CD14-positive monocyte (primary cell): ENCODE measurements at regions not wholly inside any gene's neighbourhood (a gene's known extent, or its start where the extent isn't known, plus 50 kb on each side); places are given as distances from the start of the nearest gene placed in this dataset.

ENCODE experiments used
- DNase-seq, 3 donors: peaks; one replicate each; pipeline ENCODE4 v3.0.0-alpha.2; 2011 to 2022
- H2AFZ ChIP-seq: 2 replicates; pipeline ENCODE4 v1.6.0; 2012; ENCODE audit warnings: mild to moderate bottlenecking, low read depth, low read length, inconsistent platforms; ENCODE audit not compliant: insufficient read depth, poor library complexity, severe bottlenecking
- H3K27ac ChIP-seq, 2 donors: 1 replicate in 1 of 2; 2 replicates in 1 of 2; pipeline ENCODE4 v1.5.1; 2012 to 2013; ENCODE audit warnings: low read length in 2 of 2, control low read depth in 1 of 2, inconsistent platforms in 1 of 2, low read depth in 1 of 2, mild to moderate bottlenecking in 1 of 2
- H3K27me3 ChIP-seq, 2 donors: one replicate each; pipeline versions ENCODE4 v1.6.0 to v1.6.1; 2011 to 2013; ENCODE audit warnings: low read length in 2 of 2; ENCODE audit not compliant: control insufficient read depth in 2 of 2, insufficient read depth in 2 of 2
- H3K36me3 ChIP-seq, 2 donors: replicated peaks in 1 of 2; 1 replicate in 1 of 2; 2 replicates in 1 of 2; pipeline versions ENCODE4 v1.5.1 to v1.6.1; 2012 to 2013; ENCODE audit warnings: low read length in 2 of 2, control low read depth in 1 of 2, inconsistent platforms in 1 of 2, mild to moderate bottlenecking in 1 of 2; ENCODE audit not compliant: insufficient read depth in 2 of 2, control insufficient read depth in 1 of 2
- H3K4me1 ChIP-seq, 2 donors: 1 replicate in 1 of 2; 2 replicates in 1 of 2; pipeline versions ENCODE4 v1.5.1 to v1.6.1; 2012 to 2013; ENCODE audit warnings: low read length in 2 of 2, control low read depth in 1 of 2, inconsistent platforms in 1 of 2, mild to moderate bottlenecking in 1 of 2, moderate library complexity in 1 of 2; ENCODE audit not compliant: insufficient read depth in 2 of 2, control insufficient read depth in 1 of 2
- H3K4me2 ChIP-seq: replicated peaks from 2 replicates; pipeline ENCODE3; 2012; ENCODE audit warnings: low read length, moderate library complexity, mild to moderate bottlenecking; ENCODE audit not compliant: poor library complexity, severe bottlenecking; ENCODE audit errors: extremely low read depth
- H3K4me3 ChIP-seq, 3 experiments: fragments of 200-600 bp in 1 of 3; sonication (generic) in 1 of 3; replicated peaks in 1 of 3; 1 replicate in 2 of 3; 2 replicates in 1 of 3; pipeline ENCODE4 v1.5.1; 2011 to 2013; ENCODE audit warnings: low read length in 3 of 3, mild to moderate bottlenecking in 3 of 3, control low read depth in 2 of 3, low read depth in 2 of 3, inconsistent platforms in 1 of 3, moderate library complexity in 1 of 3
- H3K79me2 ChIP-seq: 2 replicates; pipeline ENCODE4 v1.6.0; 2012; ENCODE audit warnings: mild to moderate bottlenecking, control low read depth, inconsistent platforms, low read length, moderate library complexity; ENCODE audit not compliant: insufficient read depth
- H3K9ac ChIP-seq: 2 replicates; pipeline ENCODE4 v1.6.0; 2017; ENCODE audit warnings: low read length, mild to moderate bottlenecking; ENCODE audit not compliant: insufficient read depth, poor library complexity, severe bottlenecking
- H3K9me3 ChIP-seq, 2 donors: replicated peaks in 1 of 2; 1 replicate in 1 of 2; 2 replicates in 1 of 2; pipeline versions ENCODE4 v1.5.1 to v1.6.1; 2012 to 2013; ENCODE audit warnings: low read length in 2 of 2, control low read depth in 1 of 2; ENCODE audit not compliant: control insufficient read depth in 1 of 2, insufficient read depth in 1 of 2
- H4K20me1 ChIP-seq: 2 replicates; pipeline ENCODE4 v1.6.0; 2012; ENCODE audit warnings: mild to moderate bottlenecking, low read length, control low read depth, moderate library complexity; ENCODE audit not compliant: insufficient read depth
- H3K27ac Mint-ChIP-seq, 7 donors: one replicate each; pipeline ENCODE4 v1.8.0; 2020; ENCODE audit warnings: mild to moderate bottlenecking in 7 of 7, mixed read lengths in 7 of 7, moderate library complexity in 6 of 7, inconsistent platforms in 2 of 7
- H3K27me3 Mint-ChIP-seq, 3 donors: one replicate each; pipeline ENCODE4 v1.8.0; 2021 to 2022; ENCODE audit warnings: low read depth in 3 of 3, mild to moderate bottlenecking in 3 of 3, mixed read lengths in 3 of 3, moderate library complexity in 3 of 3, inconsistent platforms in 1 of 3
- H3K36me3 Mint-ChIP-seq, 2 donors: one replicate each; pipeline ENCODE4 v1.8.0; 2020; ENCODE audit warnings: mixed read lengths in 2 of 2, inconsistent platforms in 1 of 2, mild to moderate bottlenecking in 1 of 2
- H3K4me1 Mint-ChIP-seq: one replicate; pipeline ENCODE4 v1.8.0; 2020; ENCODE audit warnings: mild to moderate bottlenecking, mixed read lengths
- H3K4me3 Mint-ChIP-seq, 2 donors: one replicate each; pipeline ENCODE4 v1.8.0; 2020; ENCODE audit warnings: mild to moderate bottlenecking in 2 of 2, mixed read lengths in 2 of 2, moderate library complexity in 1 of 2
- H3K9me3 Mint-ChIP-seq, 7 donors: one replicate each; pipeline ENCODE4 v1.8.0; 2020 to 2022; ENCODE audit warnings: mixed read lengths in 7 of 7, mild to moderate bottlenecking in 6 of 7, moderate library complexity in 6 of 7, inconsistent platforms in 2 of 7
- CTCF ChIP-seq: fragments of 200-600 bp; IDR thresholded peaks from one replicate; pipeline ENCODE4 v1.8.0; 2022; ENCODE audit warnings: antibody characterized with exemption, mild to moderate bottlenecking
- WGBS: methylation state at CpG from one replicate; pipeline ENCODE4 v1.1.5; 2013; ENCODE audit warnings: missing lambda C conversion rate; ENCODE audit not compliant: insufficient coverage; 5-methylcytosine and 5-hydroxymethylcytosine counted together
- intact Hi-C, 2 donors: fragments of 100-400 bp; cut with micrococcal nuclease; formaldehyde crosslinking; loops; one replicate each; pipeline versions ENCODE4 v1.15.0 to v1.15.1; 2023

GRCh38 chr9:21555911-21556310, 73.8 kb upstream of the IFNE start:
- no peaks in the 10 kb centered on the region for H4K20me1 ChIP-seq
- H3K4me1 ChIP-seq = peaks cover 14 to 18% of the 10 kb centered on the region in 2 donors
- no peak overlapping the region for H3K9ac ChIP-seq
- intact Hi-C loops = no loop called here
- H3K4me2 ChIP-seq = no peak overlapping the region
- peak overlapping the region in 1 of 2 donors; percentile 51 for H3K4me3 Mint-ChIP-seq
- no peak overlapping the region for H2AFZ ChIP-seq
- WGBS = 71% methylated on average over 1 of the region's 5 CpGs
- H3K36me3 ChIP-seq = no peaks in the 10 kb centered on the region
- peaks cover 47 to 59% (median 53%) of the 10 kb centered on the region in 3 donors for H3K27me3 Mint-ChIP-seq
- peaks cover 15% of the 10 kb centered on the region for H3K4me1 Mint-ChIP-seq
- H3K27ac ChIP-seq = no peak overlapping the region
- peaks cover 0 to 8% of the 10 kb centered on the region in 2 donors for H3K36me3 Mint-ChIP-seq
- peaks cover 0 to 9% of the 10 kb centered on the region in 2 donors for H3K9me3 ChIP-seq
- peaks cover 0 to 14% (median 6%) of the 10 kb centered on the region in 7 donors for H3K9me3 Mint-ChIP-seq
- DNase-seq = no peak
- no peak overlapping the region for H3K4me3 ChIP-seq
- H3K27me3 ChIP-seq = peaks cover 66 to 78% of the 10 kb centered on the region in 2 donors
- no peak for TF ChIP-seq CTCF
- no peak overlapping the region for H3K27ac Mint-ChIP-seq
- H3K79me2 ChIP-seq = no peaks in the 10 kb centered on the region

- no peak for DNase-seq
- H3K4me3 ChIP-seq = no peak overlapping the region
- H3K4me1 Mint-ChIP-seq = peaks cover 15% of the 10 kb centered on the region
- H3K9me3 Mint-ChIP-seq = peaks cover 0 to 14% (median 6%) of the 10 kb centered on the region in 7 donors
- H3K4me1 ChIP-seq = peaks cover 14 to 18% of the 10 kb centered on the region in 2 donors
- H3K79me2 ChIP-seq = no peaks in the 10 kb centered on the region
- H3K27ac Mint-ChIP-seq = no peak overlapping the region
- peak overlapping the region in 1 of 2 donors; percentile 96 for H3K4me3 Mint-ChIP-seq
- no peak overlapping the region for H2AFZ ChIP-seq
- peaks cover 0 to 8% of the 10 kb centered on the region in 2 donors for H3K36me3 Mint-ChIP-seq
- no peak overlapping the region for H3K27ac ChIP-seq
- H3K4me2 ChIP-seq = no peak overlapping the region
- TF ChIP-seq CTCF = no peak
- peaks cover 47 to 62% (median 56%) of the 10 kb centered on the region in 3 donors for H3K27me3 Mint-ChIP-seq
- H3K27me3 ChIP-seq = peaks cover 69 to 87% of the 10 kb centered on the region in 2 donors
- peaks cover 0 to 9% of the 10 kb centered on the region in 2 donors for H3K9me3 ChIP-seq
- no peaks in the 10 kb centered on the region for H3K36me3 ChIP-seq
- intact Hi-C loops = no loop called here
- 100% methylated on average over 1 of the region's 4 CpGs for WGBS
- H3K9ac ChIP-seq = no peak overlapping the region
- H4K20me1 ChIP-seq = no peaks in the 10 kb centered on the region
Measured at GRCh38 chr9:21556581-21557427, 74.7 kb upstream of the IFNE start.
